Stimulated activated CD8-positive, alpha-beta memory T cell treated with anti-CD3 and anti-CD28 coated beads, Interleukin-7, amount 100 ng/mL, for 48 hours (primary cell): ENCODE measurements at regions not wholly inside any gene's neighbourhood (a gene's known extent, or its start where the extent isn't known, plus 50 kb on each side); places are given as distances from the start of the nearest gene placed in this dataset.
A peak's percentile ranks its signal among the peaks of the same experiment; 100 is the strongest.

Source experiments
- DNase-seq, 2 donors: peaks; one replicate each; pipeline ENCODE4 v3.0.0-alpha.2; 2020; ENCODE audit warnings: low read depth in 1 of 2; ENCODE audit errors: extremely low read depth in 1 of 2

DNA sequence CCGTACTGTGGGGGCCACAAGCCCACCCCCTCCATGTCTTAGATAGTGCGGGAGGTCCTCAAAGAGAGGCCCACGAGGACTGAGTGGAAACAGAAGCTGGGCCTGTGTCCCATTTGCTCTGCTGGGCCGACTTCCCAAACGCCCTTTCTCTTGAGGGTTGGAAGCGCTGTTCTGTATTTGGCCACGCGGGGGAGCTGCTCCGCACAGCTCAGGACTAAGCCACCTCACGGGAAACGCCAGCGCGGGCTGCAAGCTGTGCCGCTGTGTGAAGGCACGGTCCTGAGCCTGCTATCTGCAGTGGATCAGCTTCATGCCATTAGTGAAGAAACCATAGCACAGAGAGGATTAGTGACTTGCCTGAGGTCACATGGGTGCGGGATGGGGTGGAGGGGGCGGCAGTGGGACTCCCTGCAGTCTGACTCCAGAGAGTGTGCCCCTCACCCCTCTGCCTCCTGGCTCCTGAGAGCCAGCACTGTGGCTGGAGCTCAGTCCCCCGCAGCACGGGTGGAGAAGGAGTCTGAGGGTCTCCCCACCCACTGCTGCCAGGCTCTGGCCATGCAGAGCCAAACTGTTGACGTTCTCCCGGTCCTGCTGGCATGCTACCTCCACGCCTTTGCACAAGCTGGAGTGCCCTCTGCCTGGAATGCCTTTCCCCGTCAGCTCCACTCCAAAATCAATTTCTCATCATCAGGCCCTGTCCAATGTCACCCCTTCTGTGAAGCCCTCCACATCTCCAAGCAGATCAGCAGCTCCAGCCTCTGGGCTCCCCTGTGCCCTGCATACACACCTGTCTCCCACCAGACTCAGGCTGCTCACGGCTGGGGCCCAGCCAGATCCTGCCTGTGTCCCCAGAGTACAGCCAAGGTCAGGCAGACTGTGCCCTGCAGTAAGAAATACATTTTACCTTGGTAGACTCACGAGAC, 51.5 kb upstream of the LRRC32 start:
- peak; percentile 43 to 59 for DNase-seq

DNA sequence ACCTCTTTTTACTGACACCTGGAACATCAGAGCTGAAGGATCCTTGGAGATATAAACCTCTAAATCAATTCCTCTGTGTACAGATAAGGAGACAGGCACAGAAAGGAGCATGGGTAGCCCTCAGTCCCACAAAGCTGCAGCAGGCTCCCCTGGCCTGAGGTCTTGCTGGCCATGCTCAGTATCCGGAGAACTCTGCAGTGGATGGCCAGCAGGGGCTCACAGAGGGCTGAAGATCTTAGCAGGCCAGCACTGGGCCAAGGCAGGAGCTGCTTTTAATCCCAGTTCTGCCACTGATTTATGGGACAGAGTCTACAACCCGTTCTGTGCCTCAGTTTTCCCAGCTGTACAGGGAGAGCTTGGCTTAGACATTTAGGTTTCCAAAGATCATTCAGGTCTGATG, 52.6 kb upstream of the LRRC32 start:
- DNase-seq, result no peak

DNA sequence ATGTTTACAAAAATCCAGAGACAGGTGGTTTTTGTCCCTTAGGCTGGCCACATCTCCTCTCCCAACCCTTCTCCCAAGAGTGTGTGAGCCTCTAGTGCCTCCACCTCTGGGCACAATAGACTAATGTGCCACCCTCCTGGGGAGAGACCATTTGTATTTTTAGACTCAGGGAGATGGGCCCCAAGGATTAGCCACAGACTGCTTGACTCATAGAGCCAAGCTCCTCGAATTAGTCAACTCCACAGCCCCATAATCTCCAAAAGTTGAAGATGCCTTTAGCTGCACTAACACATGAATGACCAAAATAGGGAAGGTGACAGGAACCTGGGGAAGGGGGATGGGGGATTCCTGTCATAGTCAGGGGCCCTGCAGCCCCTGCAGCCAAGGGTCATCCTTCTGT, 53.0 kb upstream of the LRRC32 start:
- no peak for DNase-seq

DNA sequence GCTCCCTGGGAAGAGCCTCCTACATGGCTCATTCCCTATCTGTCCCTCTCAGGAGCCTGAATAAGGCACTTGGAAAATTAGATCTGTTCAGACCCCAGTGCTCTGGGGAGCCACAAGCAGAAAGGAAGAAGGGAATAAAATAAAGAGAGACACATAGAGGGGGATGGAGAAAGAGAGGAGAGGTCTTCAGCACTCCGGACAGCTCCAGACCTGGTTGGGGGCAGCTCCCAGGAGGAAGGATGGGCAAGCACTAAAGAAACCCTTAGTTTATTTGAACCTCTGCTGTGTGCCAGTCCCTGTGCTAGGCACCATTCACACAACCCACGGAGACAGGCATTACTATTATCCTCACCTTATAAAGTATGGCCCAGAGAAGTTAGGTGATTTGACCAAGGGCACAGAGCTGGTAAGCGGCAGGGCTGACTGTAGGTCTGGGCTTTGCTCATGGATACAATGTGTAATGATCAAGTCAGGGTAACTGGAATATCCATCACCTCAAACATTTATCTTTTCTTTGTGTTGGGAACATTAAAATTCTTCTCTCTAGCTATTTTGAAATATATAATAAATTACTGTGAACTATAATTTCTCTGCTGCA, 53.7 kb upstream of the LRRC32 start:
- DNase-seq, result no peak

DNA sequence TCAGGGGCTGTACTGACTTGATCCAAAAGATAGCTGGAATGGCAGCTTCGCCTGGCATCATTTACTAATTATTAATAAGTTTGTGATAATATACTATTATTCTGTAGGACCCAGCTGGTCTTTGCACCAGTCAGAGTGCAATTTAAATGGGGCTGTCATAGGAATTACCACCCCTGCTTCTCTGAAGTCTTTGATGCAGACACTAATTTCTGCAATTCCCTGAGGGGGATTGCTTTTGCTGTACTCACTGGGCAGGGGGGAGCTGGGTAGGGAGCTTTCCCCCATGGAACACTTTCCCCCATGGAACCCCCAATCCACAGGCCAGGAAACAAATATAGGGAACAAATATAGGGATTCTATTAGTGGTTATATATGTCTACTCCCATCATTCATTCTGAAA, 54.9 kb upstream of the TSKU start:
- DNase-seq, result no peak

DNA sequence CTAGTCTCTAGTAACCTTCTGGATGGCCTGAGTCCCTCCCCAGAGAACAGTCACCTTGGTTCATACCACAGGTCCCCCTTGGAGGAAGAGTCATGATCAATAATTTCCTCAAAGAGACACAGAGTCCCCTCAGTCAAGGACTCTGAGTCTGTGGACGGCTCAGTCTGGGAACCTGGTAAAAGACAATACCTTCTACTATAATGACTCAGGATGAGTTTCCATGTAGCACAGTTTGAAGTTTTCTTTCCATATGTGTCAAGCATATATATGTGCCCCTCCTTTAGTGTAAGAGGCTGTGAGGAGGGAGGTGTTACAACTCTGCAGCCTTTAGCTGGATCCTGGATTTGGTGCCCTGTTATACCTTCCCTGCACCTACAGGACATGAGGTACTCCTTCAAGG, 54.4 kb upstream of the TSKU start:
- no peak for DNase-seq

DNA sequence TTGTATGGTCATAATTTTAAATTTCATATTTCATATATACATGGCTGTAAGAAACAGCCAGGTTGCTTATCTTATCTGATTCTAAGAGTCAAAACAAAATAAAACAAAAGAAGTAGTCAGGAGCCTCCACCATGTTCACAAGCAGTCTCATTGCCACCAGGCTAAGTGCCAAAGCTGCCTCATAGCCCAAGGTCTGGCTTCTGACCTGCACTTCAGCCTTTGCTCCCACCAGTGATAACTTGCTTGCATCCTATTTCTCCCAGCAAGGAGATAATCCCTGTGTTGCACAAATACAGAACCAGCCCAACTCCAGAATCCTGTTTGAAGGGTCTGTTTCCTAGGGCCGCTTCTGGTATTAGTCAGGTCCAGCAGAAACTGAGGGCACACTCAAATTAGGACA, 53.9 kb upstream of the TSKU start:
- no peak for DNase-seq

DNA sequence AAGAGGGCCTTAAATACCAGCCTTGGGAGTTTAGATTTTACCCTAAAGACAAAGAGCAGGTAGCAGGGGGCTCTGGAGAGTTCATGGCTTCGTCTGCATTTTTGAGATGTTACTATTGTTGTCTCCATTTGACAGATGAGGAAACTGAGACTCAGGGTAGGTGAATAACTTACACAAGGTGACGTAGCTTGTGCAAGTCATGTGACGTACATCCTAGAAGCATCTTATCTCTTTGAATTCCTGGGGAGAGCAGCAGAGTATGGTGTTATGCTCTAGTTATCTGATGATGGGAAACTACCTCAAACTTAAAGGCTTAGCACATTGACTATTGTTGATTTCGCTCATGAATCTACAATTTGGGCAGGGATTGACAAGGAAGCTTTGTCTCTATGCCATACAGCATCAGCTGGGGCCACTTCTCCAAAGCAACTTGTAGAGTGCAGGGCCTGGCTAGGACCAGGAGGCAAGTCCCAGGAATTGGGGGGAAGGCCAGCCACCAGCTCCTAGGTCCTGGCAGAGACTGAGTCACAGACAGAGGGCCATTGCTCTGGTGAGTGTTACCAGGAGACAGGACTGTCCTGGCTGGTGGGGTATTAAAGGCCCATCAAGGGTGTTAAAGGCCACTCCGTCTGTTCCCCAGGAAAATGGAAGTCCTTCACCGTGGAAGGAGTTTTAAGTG, 52.1 kb upstream of the TSKU start:
- DNase-seq, result no peak

DNA sequence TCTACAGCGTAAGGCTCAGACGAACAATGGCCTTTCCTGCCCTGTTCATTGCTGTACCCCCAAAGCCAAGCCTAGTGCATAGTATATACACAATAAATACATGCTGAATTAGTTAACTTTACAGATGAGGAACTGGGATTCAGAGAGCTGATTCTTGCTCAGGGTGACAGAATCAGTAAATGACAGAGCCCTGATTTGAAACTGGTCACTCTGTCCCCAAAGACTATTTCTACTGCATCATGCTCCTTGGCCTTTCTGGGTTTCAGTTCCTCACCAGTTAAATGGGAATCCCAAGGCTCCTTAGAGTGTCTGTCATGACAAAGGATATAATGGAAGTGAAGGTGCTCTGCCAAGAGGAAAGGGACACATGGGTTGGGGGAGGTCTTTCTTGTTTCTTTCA, 50.5 kb upstream of the TSKU start:
- DNase-seq, result no peak
